ENCODE measurements at regions not wholly inside any gene's neighbourhood (a gene's known extent, or its start where the extent isn't known, plus 50 kb on each side); places are given as distances from the start of the nearest gene placed in this dataset.
"Not testable (repeated sequence)": the region's sequence is repeated elsewhere in the genome, so short reads cannot be mapped to it uniquely, and the experiment has no call there.

GRCh38 chr4:111444836-111445235 lies 700.4 kb upstream of the FAM241A start:
- H3K4me1 ChIP-seq (ENCODE audit: control insufficient read depth in 2 of 2, insufficient read depth in 2 of 2, low read length in 2 of 2); H3K27me3 Mint-ChIP-seq; H3K4me3 Mint-ChIP-seq; H3K4me3 ChIP-seq (ENCODE audit: control extremely low read depth in 1 of 5, extremely low read depth in 1 of 5, insufficient read depth in 1 of 5, low read depth in 2 of 5, low read length in 4 of 5); POLR2A ChIA-PET; H3K27me3 ChIP-seq (replicated peaks in 1 of 4; ENCODE audit: control extremely low read depth in 1 of 4, control insufficient read depth in 3 of 4, insufficient read depth in 4 of 4, low read length in 3 of 4); intact Hi-C loops (cut with micrococcal nuclease); H3K4me2 ChIP-seq (replicated peaks; ENCODE audit: low read depth, low read length, poor library complexity, severe bottlenecking); H3K27ac Mint-ChIP-seq; ATAC-seq (ENCODE audit: low read depth); H3K79me2 ChIP-seq (ENCODE audit: control insufficient read depth, insufficient read depth, low read length); H3K9me3 Mint-ChIP-seq (ENCODE audit: insufficient read depth); H3K27ac ChIP-seq (ENCODE audit: low read length in 2 of 2); DNase-seq; H4K20me1 ChIP-seq (ENCODE audit: control insufficient read depth, insufficient read depth, low read length, poor library complexity, severe bottlenecking); H3K9ac ChIP-seq (ENCODE audit: low read length); H3K4me1 Mint-ChIP-seq; H3K9me3 ChIP-seq (ENCODE audit: control extremely low read depth in 1 of 3, control insufficient read depth in 2 of 3, insufficient read depth in 1 of 3, low read length in 2 of 3); H2AFZ ChIP-seq (ENCODE audit: insufficient read depth, low read depth, low read length, poor library complexity, severe bottlenecking); CTCF ChIA-PET; H3K36me3 ChIP-seq (replicated peaks in 1 of 2; ENCODE audit: control extremely low read depth in 1 of 2, control insufficient read depth in 1 of 2, extremely low read depth in 1 of 2, insufficient read depth in 2 of 2, low read length in 1 of 2): not testable (repeated sequence)
- WGBS (ENCODE audit: insufficient coverage): 74% methylated on average over 3 of the region's 3 CpGs

- no peaks in the 10 kb centered on the region for H3K27me3 Mint-ChIP-seq
- H3K27me3 ChIP-seq (replicated peaks in 1 of 4; ENCODE audit: control extremely low read depth in 1 of 4, control insufficient read depth in 3 of 4, insufficient read depth in 4 of 4, low read length in 3 of 4): no peaks in the 10 kb centered on the region
- H3K4me3 ChIP-seq (ENCODE audit: control extremely low read depth in 1 of 5, extremely low read depth in 1 of 5, insufficient read depth in 1 of 5, low read depth in 2 of 5, low read length in 4 of 5): no peak overlapping the region
- H3K9me3 Mint-ChIP-seq (ENCODE audit: insufficient read depth): no peaks in the 10 kb centered on the region
- DNase-seq: no peak
- intact Hi-C loops (cut with micrococcal nuclease): no loop called here
- ChIA-PET POLR2A (no interaction called here), CTCF (no interaction called here)
- no CpG with 5 or more reads among the region's 1 CpG for whole genome bisulfite sequencing (ENCODE audit: insufficient coverage)
- no peaks in the 10 kb centered on the region for H3K4me1 Mint-ChIP-seq
- no peak overlapping the region for H3K27ac ChIP-seq (ENCODE audit: low read length in 2 of 2)
- no peak overlapping the region for H3K9ac ChIP-seq (ENCODE audit: low read length)
- H2AFZ ChIP-seq (ENCODE audit: insufficient read depth, low read depth, low read length, poor library complexity, severe bottlenecking): no peak overlapping the region
- no peaks in the 10 kb centered on the region for H3K4me1 ChIP-seq (ENCODE audit: control insufficient read depth in 2 of 2, insufficient read depth in 2 of 2, low read length in 2 of 2)
- no peaks in the 10 kb centered on the region for H4K20me1 ChIP-seq (ENCODE audit: control insufficient read depth, insufficient read depth, low read length, poor library complexity, severe bottlenecking)
- H3K27ac Mint-ChIP-seq: no peak overlapping the region
- ATAC-seq (ENCODE audit: low read depth): no peak
- H3K4me2 ChIP-seq (replicated peaks; ENCODE audit: low read depth, low read length, poor library complexity, severe bottlenecking): no peak overlapping the region
- no peak overlapping the region for H3K4me3 Mint-ChIP-seq
- no peaks in the 10 kb centered on the region for H3K79me2 ChIP-seq (ENCODE audit: control insufficient read depth, insufficient read depth, low read length)
- no peak for TF ChIP-seq EZH2 (IDR thresholded peaks at IDR 0.05; ENCODE audit: borderline replicate concordance, insufficient read depth, low read depth, low read length, poor library complexity, severe bottlenecking)
- TF ChIP-seq CTCF (IDR thresholded peaks at IDR 0.05): no peak
- no peaks in the 10 kb centered on the region for H3K36me3 ChIP-seq (replicated peaks in 1 of 2; ENCODE audit: control extremely low read depth in 1 of 2, control insufficient read depth in 1 of 2, extremely low read depth in 1 of 2, insufficient read depth in 2 of 2, low read length in 1 of 2)
- H3K9me3 ChIP-seq (ENCODE audit: control extremely low read depth in 1 of 3, control insufficient read depth in 2 of 3, insufficient read depth in 1 of 3, low read length in 2 of 3): no peaks in the 10 kb centered on the region
These were observed 695.6 kb upstream of the FAM241A start for GRCh38 chr4:111449657-111450056.

Measured in B cell (primary cell).